HG02870 (cell line): ENCODE measurements at regions not wholly inside any gene's neighbourhood (a gene's known extent, or its start where the extent isn't known, plus 50 kb on each side); places are given as distances from the start of the nearest gene placed in this dataset.
"Not testable (repeated sequence)": the region's sequence is repeated elsewhere in the genome, so short reads cannot be mapped to it uniquely, and the experiment has no call there.

Experiments
- ATAC-seq: cut with Tn5 transposase; IDR thresholded peaks from one replicate; pipeline ENCODE4 v1.9.1; 2021; ENCODE audit warnings: mild to moderate bottlenecking, moderate library complexity; ENCODE audit not compliant: unreplicated experiment

GRCh38 chr7:138308136-138308535 is 151.9 kb upstream of the TRIM24 start:
- no peak for ATAC-seq

GRCh38 chr7:138309186-138309585 is 150.9 kb upstream of the TRIM24 start:
- ATAC-seq = no peak

- ATAC-seq = no peak
Measured at GRCh38 chr7:138313829-138314178, 146.3 kb upstream of the TRIM24 start.

GRCh38 chr7:138316421-138317043 is 143.5 kb upstream of the TRIM24 start:
- no peak for ATAC-seq

GRCh38 chr7:138317044-138317596 is 142.9 kb upstream of the TRIM24 start:
- no peak for ATAC-seq

- ATAC-seq = no peak
Measured at GRCh38 chr7:138324941-138325340, 135.1 kb upstream of the TRIM24 start.

- ATAC-seq = no peak
Measured at GRCh38 chr7:138325434-138325833, 134.6 kb upstream of the TRIM24 start.

- ATAC-seq = no peak
Measured at GRCh38 chr7:138328215-138328614, 131.8 kb upstream of the TRIM24 start.

GRCh38 chr7:138332850-138333249 is 127.2 kb upstream of the TRIM24 start:
- ATAC-seq = not testable (repeated sequence)

GRCh38 chr7:138338361-138338760 is 121.7 kb upstream of the TRIM24 start:
- ATAC-seq = no peak

- ATAC-seq = not testable (repeated sequence)
Measured at GRCh38 chr7:138339229-138339628, 120.8 kb upstream of the TRIM24 start.

- no peak for ATAC-seq
Measured at GRCh38 chr7:138342990-138343389, 117.1 kb upstream of the TRIM24 start.

GRCh38 chr7:138345567-138345966 is 114.5 kb upstream of the TRIM24 start:
- ATAC-seq = no peak

- ATAC-seq = no peak
Measured at GRCh38 chr7:138346975-138347374, 113.1 kb upstream of the TRIM24 start.

GRCh38 chr7:138349841-138350700 is 110.0 kb upstream of the TRIM24 start:
- no peak for ATAC-seq

- ATAC-seq = no peak
Measured at GRCh38 chr7:138350701-138351357, 109.2 kb upstream of the TRIM24 start.

GRCh38 chr7:138352570-138353461 is 107.2 kb upstream of the TRIM24 start:
- ATAC-seq = no peak

- no peak for ATAC-seq
Measured at GRCh38 chr7:138354066-138354465, 106.0 kb upstream of the TRIM24 start.

- ATAC-seq = no peak
Measured at GRCh38 chr7:138355254-138355653, 104.8 kb upstream of the TRIM24 start.

- ATAC-seq = no peak
Measured at GRCh38 chr7:138358850-138359341, 101.2 kb upstream of the TRIM24 start.
